Mesenchymal stem cell (in vitro differentiated cells and primary cell): ENCODE measurements at regions not wholly inside any gene's neighbourhood (a gene's known extent, or its start where the extent isn't known, plus 50 kb on each side); places are given as distances from the start of the nearest gene placed in this dataset.

ENCODE experiments used
- DNase-seq: peaks from one replicate; pipeline ENCODE4 v3.0.0-alpha.2; 2013
- H2AFZ ChIP-seq: one replicate; pipeline ENCODE4 v1.6.1; 2013; ENCODE audit warnings: low read depth, mild to moderate bottlenecking, control low read depth, inconsistent platforms, low read length, moderate library complexity
- H2AK5ac ChIP-seq: 2 replicates; pipeline ENCODE4 v1.6.1; 2013; ENCODE audit warnings: low read length, moderate library complexity, mild to moderate bottlenecking, inconsistent platforms; ENCODE audit not compliant: severe bottlenecking
- H2BK120ac ChIP-seq: one replicate; pipeline ENCODE4 v1.6.1; 2013; ENCODE audit warnings: low read depth, mild to moderate bottlenecking, inconsistent platforms, low read length, moderate library complexity
- H2BK12ac ChIP-seq, 2 experiments: one replicate each; pipeline ENCODE4 v1.6.1; 2013; ENCODE audit warnings: inconsistent platforms in 2 of 2, low read length in 2 of 2, mild to moderate bottlenecking in 2 of 2, moderate library complexity in 2 of 2, control low read depth in 1 of 2
- H2BK15ac ChIP-seq: one replicate; pipeline ENCODE4 v1.6.1; 2013; ENCODE audit warnings: mild to moderate bottlenecking, low read depth, inconsistent platforms; ENCODE audit not compliant: poor library complexity, severe bottlenecking
- H2BK5ac ChIP-seq: 2 replicates; pipeline ENCODE4 v1.6.1; 2013; ENCODE audit warnings: low read depth, mild to moderate bottlenecking, low read length, control low read depth, inconsistent platforms; ENCODE audit not compliant: poor library complexity, severe bottlenecking
- H3K14ac ChIP-seq, 2 experiments: one replicate each; pipeline ENCODE4 v1.6.1; 2013; ENCODE audit warnings: inconsistent platforms in 2 of 2, low read length in 2 of 2, control low read depth in 1 of 2, mild to moderate bottlenecking in 1 of 2, moderate library complexity in 1 of 2
- H3K18ac ChIP-seq, 2 experiments: one replicate each; pipeline ENCODE4 v1.6.1; 2013; ENCODE audit warnings: inconsistent platforms in 2 of 2, low read length in 2 of 2, control low read depth in 1 of 2, low read depth in 1 of 2, mild to moderate bottlenecking in 1 of 2
- H3K23ac ChIP-seq, 2 experiments: one replicate each; pipeline ENCODE4 v1.6.1; 2013; ENCODE audit warnings: inconsistent platforms in 2 of 2, low read length in 2 of 2, mild to moderate bottlenecking in 2 of 2, moderate library complexity in 2 of 2, control low read depth in 1 of 2
- H3K27ac ChIP-seq: 2 replicates; pipeline ENCODE4 v1.5.1; 2013; ENCODE audit warnings: mild to moderate bottlenecking, moderate library complexity, low read length, control low read depth, inconsistent platforms; ENCODE audit not compliant: poor library complexity, severe bottlenecking
- H3K27me3 ChIP-seq, 2 experiments: 2 replicates each; pipeline versions ENCODE4 v1.6.1 to v1.7.0; 2013; ENCODE audit warnings: low read length in 2 of 2, mild to moderate bottlenecking in 2 of 2, moderate library complexity in 2 of 2, control low read depth in 1 of 2, inconsistent platforms in 1 of 2; ENCODE audit not compliant: control insufficient read depth in 1 of 2, insufficient read depth in 1 of 2
- H3K36me3 ChIP-seq, 2 experiments: 2 replicates each; pipeline versions ENCODE4 v1.6.1 to v1.7.0; 2013; ENCODE audit warnings: low read length in 2 of 2, control low read depth in 1 of 2, inconsistent platforms in 1 of 2, low read depth in 1 of 2, mild to moderate bottlenecking in 1 of 2; ENCODE audit not compliant: insufficient read depth in 2 of 2, control insufficient read depth in 1 of 2
- H3K4ac ChIP-seq, 2 experiments: one replicate each; pipeline ENCODE4 v1.6.1; 2013; ENCODE audit warnings: inconsistent platforms in 2 of 2, low read length in 2 of 2, mild to moderate bottlenecking in 2 of 2, moderate library complexity in 2 of 2, control low read depth in 1 of 2, low read depth in 1 of 2
- H3K4me1 ChIP-seq: 2 replicates; pipeline ENCODE4 v1.6.1; 2013; ENCODE audit warnings: low read depth, low read length, control low read depth; ENCODE audit not compliant: control insufficient read depth, insufficient read depth
- H3K4me2 ChIP-seq: 2 replicates; pipeline ENCODE4 v1.6.1; 2013; ENCODE audit warnings: low read length, mild to moderate bottlenecking, inconsistent platforms; ENCODE audit not compliant: poor library complexity, severe bottlenecking
- H3K4me3 ChIP-seq, 2 experiments: 2 replicates each; pipeline versions ENCODE4 v1.5.1 to v1.7.0; 2013; ENCODE audit warnings: low read length in 2 of 2, mild to moderate bottlenecking in 2 of 2, control low read depth in 1 of 2, low read depth in 1 of 2; ENCODE audit not compliant: insufficient read depth in 1 of 2
- H3K79me1 ChIP-seq: replicated peaks from 2 replicates; pipeline ENCODE4 v1.6.1; 2013; ENCODE audit warnings: mild to moderate bottlenecking, control low read depth, low read length, inconsistent platforms; ENCODE audit not compliant: poor library complexity, severe bottlenecking
- H3K9ac ChIP-seq: 2 replicates; pipeline ENCODE4 v1.7.0; 2013; ENCODE audit warnings: mild to moderate bottlenecking, low read length, moderate library complexity
- H3K9me3 ChIP-seq: 2 replicates; pipeline ENCODE4 v1.7.0; 2013; ENCODE audit warnings: mild to moderate bottlenecking, low read length; ENCODE audit not compliant: control insufficient read depth
- H4K8ac ChIP-seq: one replicate; pipeline ENCODE4 v1.6.1; 2013; ENCODE audit warnings: inconsistent platforms, mild to moderate bottlenecking, low read length, moderate library complexity
- H4K91ac ChIP-seq: one replicate; pipeline ENCODE4 v1.6.1; 2013; ENCODE audit warnings: mild to moderate bottlenecking, low read length, inconsistent platforms
- WGBS: methylation state at CpG from one replicate; pipeline ENCODE4 v1.1.7; 2013; ENCODE audit warnings: mixed read lengths; 5-methylcytosine and 5-hydroxymethylcytosine counted together

- Histone ChIP-seq H4K91ac (no peak overlapping the region), H3K4ac (no peak overlapping the region), H3K36me3 (no peaks in the 10 kb centered on the region), H3K23ac (peak overlapping the region in 1 of 2 experiments; percentile 40), H3K4me2 (no peak overlapping the region), H2BK12ac (no peak overlapping the region), H2BK5ac (no peak overlapping the region), H2BK120ac (no peak overlapping the region), H3K9ac (no peak overlapping the region), H3K4me3 (no peak overlapping the region), H3K9me3 (no peaks in the 10 kb centered on the region), H3K18ac (no peak overlapping the region), H2BK15ac (no peak overlapping the region), H4K8ac (no peak overlapping the region), H2AK5ac (no peak overlapping the region), H3K4me1 (no peaks in the 10 kb centered on the region), H2AFZ (no peak overlapping the region), H3K27me3 (no peaks in the 10 kb centered on the region), H3K14ac (no peak overlapping the region), H3K79me1 (no peaks in the 10 kb centered on the region), H3K27ac (no peak overlapping the region)
- WGBS: 89% methylated on average over 8 of the region's 9 CpGs
- DNase-seq: no peak
These were observed 166.9 kb upstream of the DIO2 start for GRCh38 chr14:80378084-80378690.

GRCh38 chr14:80364816-80365215 is 153.5 kb upstream of the DIO2 start:
- 75% methylated on average over 1 of the region's 2 CpGs for WGBS
- Histone ChIP-seq H4K8ac (no peak overlapping the region), H4K91ac (no peak overlapping the region), H3K9ac (no peak overlapping the region), H3K18ac (no peak overlapping the region), H3K4ac (no peak overlapping the region), H3K23ac (no peak overlapping the region), H3K4me1 (no peaks in the 10 kb centered on the region), H3K79me1 (no peaks in the 10 kb centered on the region), H3K9me3 (no peaks in the 10 kb centered on the region), H2BK15ac (no peak overlapping the region), H3K4me3 (no peak overlapping the region), H2AFZ (no peak overlapping the region), H3K27me3 (no peaks in the 10 kb centered on the region), H3K36me3 (no peaks in the 10 kb centered on the region), H2BK12ac (no peak overlapping the region), H3K27ac (no peak overlapping the region), H3K4me2 (no peak overlapping the region), H2BK120ac (no peak overlapping the region), H2BK5ac (no peak overlapping the region), H3K14ac (no peak overlapping the region), H2AK5ac (no peak overlapping the region)
- no peak for DNase-seq

GRCh38 chr14:80364274-80364673 is 153.0 kb upstream of the DIO2 start:
- H3K4ac ChIP-seq: no peak overlapping the region
- no peak overlapping the region for H3K18ac ChIP-seq
- H3K14ac ChIP-seq: no peak overlapping the region
- H2BK15ac ChIP-seq: no peak overlapping the region
- no peak overlapping the region for H2BK5ac ChIP-seq
- no peak overlapping the region for H2BK12ac ChIP-seq
- H2BK120ac ChIP-seq: no peak overlapping the region
- no peak overlapping the region for H3K23ac ChIP-seq
- peak; percentile 23 for DNase-seq
- H3K36me3 ChIP-seq: no peaks in the 10 kb centered on the region
- H3K4me1 ChIP-seq: no peaks in the 10 kb centered on the region
- H2AFZ ChIP-seq: no peak overlapping the region
- no peak overlapping the region for H2AK5ac ChIP-seq
- no peaks in the 10 kb centered on the region for H3K27me3 ChIP-seq
- H3K27ac ChIP-seq: no peak overlapping the region
- no peak overlapping the region for H3K4me2 ChIP-seq
- no peaks in the 10 kb centered on the region for H3K79me1 ChIP-seq
- 50% methylated on average over 1 of the region's 1 CpG for WGBS
- no peak overlapping the region for H3K4me3 ChIP-seq
- no peak overlapping the region for H4K8ac ChIP-seq
- H3K9ac ChIP-seq: no peak overlapping the region
- no peak overlapping the region for H4K91ac ChIP-seq
- no peaks in the 10 kb centered on the region for H3K9me3 ChIP-seq

- no peak overlapping the region for H2BK120ac ChIP-seq
- no peak overlapping the region for H3K18ac ChIP-seq
- H3K4ac ChIP-seq: no peak overlapping the region
- no peak overlapping the region for H3K27ac ChIP-seq
- H3K36me3 ChIP-seq: no peaks in the 10 kb centered on the region
- H3K14ac ChIP-seq: no peak overlapping the region
- H4K8ac ChIP-seq: no peak overlapping the region
- H3K9ac ChIP-seq: no peak overlapping the region
- H2BK5ac ChIP-seq: no peak overlapping the region
- no peak overlapping the region for H4K91ac ChIP-seq
- H2BK12ac ChIP-seq: no peak overlapping the region
- no peaks in the 10 kb centered on the region for H3K9me3 ChIP-seq
- H3K23ac ChIP-seq: no peak overlapping the region
- H3K4me2 ChIP-seq: no peak overlapping the region
- no peak overlapping the region for H2BK15ac ChIP-seq
- H2AFZ ChIP-seq: no peak overlapping the region
- 80% methylated on average over 4 of the region's 5 CpGs for WGBS
- no peak overlapping the region for H3K4me3 ChIP-seq
- H2AK5ac ChIP-seq: no peak overlapping the region
- no peaks in the 10 kb centered on the region for H3K79me1 ChIP-seq
- DNase-seq: no peak
- H3K27me3 ChIP-seq: no peaks in the 10 kb centered on the region
- no peaks in the 10 kb centered on the region for H3K4me1 ChIP-seq
These were observed 146.8 kb upstream of the DIO2 start for GRCh38 chr14:80358112-80358511.
